Mucosa of descending colon (tissue), 3 donors: ENCODE measurements at regions not wholly inside any gene's neighbourhood (a gene's known extent, or its start where the extent isn't known, plus 50 kb on each side); places are given as distances from the start of the nearest gene placed in this dataset.

Source experiments
- ATAC-seq: fragments of 200-7000 bp; cut with Tn5 transposase; one replicate; pipeline ENCODE4 v1.9.1; 2020; ENCODE audit warnings: mild to moderate bottlenecking, moderate library complexity
- DNase-seq, 3 donors: peaks; one replicate each; pipeline ENCODE4 v3.0.0-alpha.2; 2020
- H3K36me3 ChIP-seq: fragments of 200-600 bp; one replicate; pipeline ENCODE4 v1.8.0; 2021; ENCODE audit warnings: low read depth, mild to moderate bottlenecking
- H3K4me1 ChIP-seq: fragments of 200-600 bp; one replicate; pipeline ENCODE4 v1.8.0; 2021; ENCODE audit warnings: low read depth, mild to moderate bottlenecking
- H3K4me3 ChIP-seq: fragments of 200-600 bp; one replicate; pipeline ENCODE4 v1.8.0; 2021; ENCODE audit warnings: mild to moderate bottlenecking
- H3K9me3 ChIP-seq: fragments of 200-600 bp; one replicate; pipeline ENCODE4 v1.8.0; 2021; ENCODE audit warnings: mild to moderate bottlenecking
- CTCF ChIP-seq: fragments of 200-600 bp; IDR thresholded peaks from one replicate; pipeline ENCODE4 v1.8.0; 2022; ENCODE audit warnings: antibody characterized with exemption, mild to moderate bottlenecking
- intact Hi-C, 2 donors: fragments of 100-400 bp; cut with DNase I in 1 of 2; cut with micrococcal nuclease in 1 of 2; formaldehyde crosslinking; loops; one replicate each; pipeline versions ENCODE4 v1.11.0 to v1.11.1; 2022; cut with DNase I, micrococcal nuclease
- donor health status: DM: no; HTN: no; CAD: no; lungs with moderate emphysema.
- donor health status: DM: no; HTN: no; CAD: no.
- donor health status: DM: no; HTN: yes; CAD: no.

DNA sequence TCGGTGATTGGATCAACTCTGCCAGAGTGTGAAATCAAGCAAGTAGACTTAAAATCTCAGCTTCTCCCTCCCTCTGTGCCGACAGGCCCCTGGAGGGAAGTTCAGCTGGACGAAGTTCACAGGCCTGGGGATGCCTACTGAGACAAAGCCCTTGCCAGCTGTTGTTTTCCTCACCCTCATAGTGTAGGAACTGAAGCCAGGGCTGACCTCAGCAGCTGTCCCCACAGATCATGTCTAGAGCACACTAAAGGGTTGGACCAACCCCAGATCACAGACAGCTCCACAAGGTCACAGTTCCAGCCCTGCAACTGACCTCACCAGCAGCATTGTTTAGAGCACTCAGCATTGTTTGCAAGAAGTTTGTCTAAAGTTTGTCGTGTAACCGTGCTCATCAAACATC is 261.9 kb upstream of the ECI2 start:
- no peak for ATAC-seq
- Histone ChIP-seq H3K36me3 (no peaks in the 10 kb centered on the region), H3K4me1 (no peaks in the 10 kb centered on the region), H3K9me3 (no peaks in the 10 kb centered on the region), H3K4me3 (no peak overlapping the region)
- no peak for DNase-seq
- intact Hi-C loops: no loop called here
- TF ChIP-seq CTCF: no peak

- DNase-seq (no peak), ATAC-seq (no peak)
- Histone ChIP-seq H3K4me1 (no peaks in the 10 kb centered on the region), H3K9me3 (no peaks in the 10 kb centered on the region), H3K36me3 (no peaks in the 10 kb centered on the region), H3K4me3 (no peak overlapping the region)
- no peak for TF ChIP-seq CTCF
- intact Hi-C loops: no loop called here
Measured at GRCh38 chr6:4396044-4396443, 260.7 kb upstream of the ECI2 start.

DNA sequence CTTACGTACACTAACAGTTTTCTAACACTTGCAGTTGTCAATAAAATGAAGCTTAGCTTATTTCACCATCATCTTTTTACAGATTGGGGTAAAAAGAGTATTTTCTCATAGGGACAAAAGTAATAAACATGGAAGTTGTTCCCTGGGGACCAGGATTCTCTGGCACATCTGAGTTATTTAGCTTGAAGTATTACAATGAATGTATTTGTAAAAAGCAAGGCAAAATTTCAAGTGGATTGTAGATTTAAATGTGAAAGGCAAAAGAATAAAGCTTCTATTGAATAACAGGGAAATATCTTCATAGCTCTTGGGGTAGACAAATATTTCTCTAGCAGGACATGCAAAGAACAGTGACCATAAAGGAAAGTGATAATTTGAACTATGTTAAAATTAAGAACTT is 260.0 kb upstream of the ECI2 start:
- no peak for TF ChIP-seq CTCF
- H3K4me3 ChIP-seq: no peak overlapping the region
- no peak for ATAC-seq
- no peaks in the 10 kb centered on the region for H3K36me3 ChIP-seq
- H3K9me3 ChIP-seq: no peaks in the 10 kb centered on the region
- DNase-seq: no peak
- intact Hi-C loops: no loop called here
- no peaks in the 10 kb centered on the region for H3K4me1 ChIP-seq

GRCh38 chr6:4394786-4395185 is 259.4 kb upstream of the ECI2 start:
- H3K9me3 ChIP-seq: no peaks in the 10 kb centered on the region
- H3K4me1 ChIP-seq: no peaks in the 10 kb centered on the region
- TF ChIP-seq CTCF: no peak
- ATAC-seq (peak; percentile 86), DNase-seq (peak in 1 of 3 donors; percentile 7)
- no peak overlapping the region for H3K4me3 ChIP-seq
- intact Hi-C loops: no loop called here
- H3K36me3 ChIP-seq: no peaks in the 10 kb centered on the region

DNA sequence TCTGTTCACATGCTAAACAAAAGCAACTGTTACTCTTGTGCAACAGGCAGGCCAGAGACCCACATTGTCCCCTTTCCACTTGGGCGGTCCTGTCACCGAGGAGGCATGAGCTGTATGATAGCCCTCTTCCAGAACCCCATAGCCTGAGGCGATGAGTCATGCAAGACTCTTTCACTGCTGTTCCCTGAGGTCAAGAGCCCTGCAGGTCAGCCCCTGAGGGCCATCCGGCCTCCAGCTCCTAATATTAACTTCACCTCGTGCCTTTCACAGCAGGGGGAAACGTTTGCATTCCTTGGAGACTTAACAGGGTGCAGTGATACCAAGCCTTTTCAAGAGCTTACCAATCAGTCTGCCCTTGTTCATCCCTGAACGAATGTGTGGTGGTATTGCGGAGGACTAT is 253.3 kb upstream of the ECI2 start:
- DNase-seq (no peak), ATAC-seq (no peak)
- intact Hi-C loops: no loop called here
- H3K4me1 ChIP-seq: no peaks in the 10 kb centered on the region
- TF ChIP-seq CTCF: no peak
- H3K4me3 ChIP-seq: no peak overlapping the region
- H3K9me3 ChIP-seq: peaks cover 17% of the 10 kb centered on the region
- no peaks in the 10 kb centered on the region for H3K36me3 ChIP-seq

DNA sequence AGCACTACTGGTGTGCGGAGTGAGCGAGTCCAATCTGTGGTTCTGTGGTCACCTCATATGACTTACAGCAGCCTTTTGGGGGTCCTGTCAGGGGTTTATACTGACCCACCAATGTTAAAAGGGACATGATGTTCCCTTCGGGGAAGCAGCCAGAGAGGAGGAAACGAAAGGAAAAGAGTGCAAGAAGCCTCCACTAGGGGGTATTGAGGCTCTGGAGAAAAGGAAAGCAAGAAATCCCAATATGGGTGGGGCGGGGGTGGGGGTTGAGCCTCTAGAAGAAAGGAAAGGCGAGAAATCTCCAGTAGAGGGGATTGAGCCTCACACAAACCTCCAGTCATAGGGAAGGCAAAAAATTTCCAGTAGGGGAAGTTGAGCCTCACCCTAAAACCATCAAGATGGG is 249.3 kb upstream of the ECI2 start:
- ATAC-seq (no peak), DNase-seq (no peak)
- Histone ChIP-seq H3K4me1 (no peaks in the 10 kb centered on the region), H3K36me3 (no peaks in the 10 kb centered on the region), H3K4me3 (no peak overlapping the region), H3K9me3 (peaks cover 24% of the 10 kb centered on the region)
- intact Hi-C loops: no loop called here
- no peak for TF ChIP-seq CTCF
